Astrocyte of the cerebellum (primary cell): ENCODE measurements at regions not wholly inside any gene's neighbourhood (a gene's known extent, or its start where the extent isn't known, plus 50 kb on each side); places are given as distances from the start of the nearest gene placed in this dataset.
"Not testable (repeated sequence)": the region's sequence is repeated elsewhere in the genome, so short reads cannot be mapped to it uniquely, and the experiment has no call there.

Source experiments
- DNase-seq: peaks from one replicate; pipeline ENCODE4 v3.0.0-alpha.2; 2011; ENCODE audit warnings: low read depth
- H3K4me3 ChIP-seq: 2 replicates; pipeline ENCODE4 v1.5.1; 2011; ENCODE audit warnings: mild to moderate bottlenecking, low read depth, low read length, moderate library complexity
- CTCF ChIP-seq: IDR thresholded peaks from 2 replicates; pipeline ENCODE4 v1.5.1; 2012; ENCODE audit warnings: low read length, low read depth, moderate library complexity, mild to moderate bottlenecking; ENCODE audit errors: missing control alignments
- in situ Hi-C: cut with HindIII; loops from 2 replicates; pipeline ENCODE4 v1.10.0; 2017; ENCODE audit warnings: low sequenced_read_pairs

DNA sequence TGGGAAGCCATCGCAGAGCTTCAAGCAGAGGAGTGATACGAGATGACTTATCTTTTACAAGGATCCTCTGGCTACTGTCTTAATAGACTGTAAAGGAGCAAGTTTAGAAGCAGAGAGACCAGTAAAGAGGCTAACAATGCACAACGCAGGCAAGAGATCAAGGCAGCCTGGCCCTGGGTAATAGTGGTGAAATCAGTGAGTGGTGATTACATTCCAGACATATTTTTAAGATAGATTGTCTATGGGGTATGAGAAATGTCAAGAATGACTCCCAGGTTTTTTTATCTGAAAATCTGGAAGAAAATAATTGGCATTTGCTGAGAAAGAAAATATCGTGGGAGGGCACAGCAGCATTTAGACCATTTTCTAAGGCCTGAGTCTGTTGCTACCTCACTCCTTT, 213.6 kb upstream of the HTR1E start:
- no peak for DNase-seq
- no peak overlapping the region for H3K4me3 ChIP-seq
- in situ Hi-C loops, result no loop called here
- TF ChIP-seq CTCF, result no peak

GRCh38 chr6:86723151-86723550, 214.2 kb upstream of the HTR1E start:
- DNase-seq, result no peak
- in situ Hi-C loops, result no loop called here
- no peak for TF ChIP-seq CTCF
- H3K4me3 ChIP-seq, result no peak overlapping the region

- in situ Hi-C loops, result no loop called here
- no peak overlapping the region for H3K4me3 ChIP-seq
- no peak for DNase-seq
- TF ChIP-seq CTCF, result no peak
Measured at GRCh38 chr6:86722131-86722530, 215.2 kb upstream of the HTR1E start.

DNA sequence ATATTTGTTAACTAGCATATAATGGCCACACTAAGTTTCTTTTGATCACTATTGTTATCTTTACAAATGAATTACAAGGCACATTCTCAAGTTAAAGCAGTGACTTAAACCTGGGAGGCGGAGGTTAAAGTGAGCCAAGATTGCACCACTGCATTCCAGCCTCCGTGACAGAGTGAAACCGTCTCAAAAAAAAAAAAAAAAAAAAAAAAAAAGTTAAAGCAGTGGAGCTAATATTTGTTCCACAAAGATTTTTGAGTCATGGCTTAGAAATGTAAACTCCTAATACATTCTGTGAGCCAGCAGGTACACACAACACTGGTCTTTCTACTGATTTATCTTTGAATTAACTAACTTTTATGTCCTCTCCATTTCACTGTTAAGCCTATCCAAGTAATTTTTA, 221.7 kb upstream of the HTR1E start:
- no peak overlapping the region for H3K4me3 ChIP-seq
- TF ChIP-seq CTCF, result no peak
- no peak for DNase-seq
- in situ Hi-C loops, result no loop called here

- no peak for DNase-seq
- TF ChIP-seq CTCF, result no peak
- no peak overlapping the region for H3K4me3 ChIP-seq
- in situ Hi-C loops, result no loop called here
Measured at GRCh38 chr6:86712039-86712438, 225.3 kb upstream of the HTR1E start.

DNA sequence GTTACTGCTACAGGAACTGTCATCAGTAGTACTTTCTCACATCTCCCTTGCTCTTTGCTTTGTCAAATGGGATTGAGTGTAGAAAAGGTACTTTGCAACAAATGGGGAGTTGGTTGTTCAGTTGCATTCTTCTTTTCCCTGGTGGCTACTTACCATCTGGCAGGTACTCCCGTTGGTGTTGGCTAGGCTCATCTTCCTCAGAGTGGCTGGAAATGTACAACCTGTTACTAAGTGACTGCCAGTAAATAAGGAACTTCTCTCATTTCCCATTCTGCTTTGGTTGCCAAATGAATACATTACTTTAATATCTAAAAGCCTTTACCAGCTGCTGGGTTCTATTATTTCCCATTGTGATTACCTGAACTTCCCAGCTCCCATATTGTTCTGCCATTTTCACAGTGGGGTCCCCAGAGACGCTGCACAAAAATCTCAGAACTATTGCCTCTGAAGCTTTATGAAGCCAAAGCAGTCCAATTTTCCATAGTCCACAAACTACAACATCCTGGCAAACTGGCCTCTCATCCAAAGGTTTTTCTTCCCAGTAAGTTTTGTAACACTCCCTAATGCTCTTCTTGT, 229.7 kb upstream of the HTR1E start:
- H3K4me3 ChIP-seq, result no peak overlapping the region
- no peak for DNase-seq
- no peak for TF ChIP-seq CTCF
- in situ Hi-C loops, result no loop called here

DNA sequence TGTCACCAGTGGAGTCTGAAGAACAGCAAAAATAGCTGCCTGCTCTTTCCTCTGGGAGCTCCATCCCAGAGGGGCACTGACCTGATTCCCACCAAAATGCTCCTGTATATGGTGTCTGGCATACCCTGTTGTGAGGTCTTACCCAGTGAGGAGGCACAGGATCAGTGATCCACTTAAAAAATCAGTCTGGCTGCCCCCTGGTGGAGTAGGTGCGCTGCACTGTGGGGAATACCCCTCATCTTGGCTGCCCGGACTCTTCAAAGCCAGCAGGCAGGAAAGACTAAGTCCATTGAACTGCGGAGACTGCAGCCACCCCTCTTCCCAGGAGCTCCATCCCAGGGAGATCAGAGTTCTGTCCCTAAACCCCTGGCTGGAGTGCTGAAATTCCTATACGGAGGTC, 230.9 kb upstream of the HTR1E start:
- no peak for DNase-seq
- no peak overlapping the region for H3K4me3 ChIP-seq
- in situ Hi-C loops, result no loop called here
- no peak for TF ChIP-seq CTCF

DNA sequence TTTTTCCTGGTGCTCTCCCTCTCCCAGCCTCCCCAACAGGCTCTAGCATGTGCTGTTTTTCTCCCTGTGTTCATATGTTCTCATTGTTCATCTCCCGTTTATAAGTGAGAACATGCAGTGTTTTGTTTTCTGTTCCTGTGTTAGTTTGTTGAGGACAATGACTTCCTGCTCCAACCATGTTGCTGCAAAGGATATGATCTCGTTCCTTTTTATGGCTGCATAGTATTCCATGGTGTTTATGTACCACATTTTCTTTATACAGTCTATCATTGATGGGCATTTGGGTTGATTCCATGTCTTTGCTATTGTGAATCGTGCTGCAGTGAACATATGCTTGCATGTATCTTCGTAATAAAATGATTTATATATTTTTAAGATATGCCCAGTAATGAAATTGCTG, 236.1 kb upstream of the HTR1E start:
- H3K4me3 ChIP-seq, in situ Hi-C loops: not testable (repeated sequence)

More for the DNA sequence above, 236.1 kb upstream of the HTR1E start:
- not testable (repeated sequence) for DNase-seq
